OCI-LY1 (cell line): ENCODE measurements at regions not wholly inside any gene's neighbourhood (a gene's known extent, or its start where the extent isn't known, plus 50 kb on each side); places are given as distances from the start of the nearest gene placed in this dataset.

Experiments
- H2AFZ ChIP-seq: fragments of 200-600 bp; sonication (generic), shearing (Covaris generic); 2 replicates; pipeline ENCODE4 v1.6.0; 2014; ENCODE audit warnings: antibody characterized with exemption, mild to moderate bottlenecking, low read length
- H3F3A ChIP-seq: fragments of 200-600 bp; sonication (generic), shearing (Covaris generic); 2 replicates; pipeline ENCODE4 v1.6.0; 2014; ENCODE audit warnings: mild to moderate bottlenecking, antibody characterized with exemption, low read length, moderate library complexity; ENCODE audit not compliant: insufficient read depth
- H3K27ac ChIP-seq: fragments of 200-600 bp; sonication (generic); 2 replicates; pipeline ENCODE4 v1.5.1; 2014; ENCODE audit warnings: low read length, mixed run types, mild to moderate bottlenecking, low read depth; ENCODE audit not compliant: poor library complexity, severe bottlenecking
- H3K27me3 ChIP-seq: fragments of 200-600 bp; sonication (generic); 2 replicates; pipeline ENCODE4 v1.6.0; 2014; ENCODE audit warnings: antibody characterized with exemption, mild to moderate bottlenecking, low read length, moderate library complexity; ENCODE audit not compliant: insufficient read depth
- H3K36me3 ChIP-seq: fragments of 200-600 bp; sonication (generic); 2 replicates; pipeline ENCODE4 v1.6.1; 2014; ENCODE audit warnings: mild to moderate bottlenecking, antibody characterized with exemption, low read length, moderate library complexity, mixed read lengths; ENCODE audit not compliant: insufficient read depth
- H3K4me1 ChIP-seq: fragments of 200-600 bp; sonication (generic); 2 replicates; pipeline ENCODE4 v1.5.1; 2014; ENCODE audit warnings: mild to moderate bottlenecking, low read length, moderate library complexity; ENCODE audit not compliant: insufficient read depth, severe bottlenecking
- H3K4me2 ChIP-seq: fragments of 200-600 bp; sonication (generic), shearing (Covaris generic); 2 replicates; pipeline ENCODE4 v1.6.1; 2014; ENCODE audit warnings: low read length
- H3K4me3 ChIP-seq: fragments of 200-600 bp; sonication (generic); 2 replicates; pipeline ENCODE4 v1.5.1; 2014; ENCODE audit warnings: low read length, low read depth, mild to moderate bottlenecking, mixed read lengths; ENCODE audit not compliant: poor library complexity, severe bottlenecking
- H3K79me2 ChIP-seq: fragments of 200-600 bp; shearing (Covaris generic); 2 replicates; pipeline ENCODE4 v1.6.1; 2016; ENCODE audit warnings: mixed run types, low read length, mixed read lengths; ENCODE audit not compliant: insufficient read depth
- H3K9ac ChIP-seq: fragments of 200-600 bp; sonication (generic), shearing (Covaris generic); 2 replicates; pipeline ENCODE4 v1.6.1; 2014; ENCODE audit warnings: mild to moderate bottlenecking, low read length, mixed read lengths
- H3K9me2 ChIP-seq: fragments of 200-600 bp; sonication (generic), shearing (Covaris generic); 2 replicates; pipeline ENCODE4 v1.6.1; 2014; ENCODE audit warnings: low read depth, mild to moderate bottlenecking, low read length, mixed read lengths
- H3K9me3 ChIP-seq: fragments of 200-600 bp; shearing (Covaris generic); 2 replicates; pipeline ENCODE4 v1.6.1; 2014; ENCODE audit warnings: low read length, mixed read lengths
- H4K20me1 ChIP-seq: fragments of 200-600 bp; sonication (generic), shearing (Covaris generic); 2 replicates; pipeline ENCODE4 v1.6.0; 2016; ENCODE audit warnings: mild to moderate bottlenecking, low read length; ENCODE audit not compliant: insufficient read depth
- CTCF ChIP-seq: fragments of 200-600 bp; sonication (generic), shearing (Covaris generic); IDR thresholded peaks from 2 replicates; pipeline ENCODE4 v1.5.1; 2017; ENCODE audit warnings: mild to moderate bottlenecking, antibody characterized with exemption, low read length, moderate library complexity, mixed read lengths
- EZH2 ChIP-seq: fragments of 200-600 bp; sonication (generic), shearing (Covaris generic); IDR thresholded peaks from 2 replicates; pipeline ENCODE4 v1.8.0; 2017; ENCODE audit warnings: borderline replicate concordance, mixed run types, mild to moderate bottlenecking, antibody characterized with exemption, low read length, moderate library complexity, mixed read lengths

- Histone ChIP-seq H3F3A (no peaks in the 10 kb centered on the region), H3K9me2 (no peaks in the 10 kb centered on the region), H3K27me3 (no peaks in the 10 kb centered on the region), H3K4me2 (no peak overlapping the region), H3K9ac (no peak overlapping the region), H3K4me3 (no peak overlapping the region), H4K20me1 (no peaks in the 10 kb centered on the region), H3K36me3 (no peaks in the 10 kb centered on the region), H3K9me3 (no peaks in the 10 kb centered on the region), H3K79me2 (no peaks in the 10 kb centered on the region), H2AFZ (no peak overlapping the region), H3K27ac (no peak overlapping the region), H3K4me1 (peaks cover 11% of the 10 kb centered on the region)
- TF ChIP-seq CTCF, result no peak
- no peak for TF ChIP-seq EZH2
Measured at GRCh38 chr4:147060151-147060931, 114.7 kb upstream of the TTC29 start.

DNA sequence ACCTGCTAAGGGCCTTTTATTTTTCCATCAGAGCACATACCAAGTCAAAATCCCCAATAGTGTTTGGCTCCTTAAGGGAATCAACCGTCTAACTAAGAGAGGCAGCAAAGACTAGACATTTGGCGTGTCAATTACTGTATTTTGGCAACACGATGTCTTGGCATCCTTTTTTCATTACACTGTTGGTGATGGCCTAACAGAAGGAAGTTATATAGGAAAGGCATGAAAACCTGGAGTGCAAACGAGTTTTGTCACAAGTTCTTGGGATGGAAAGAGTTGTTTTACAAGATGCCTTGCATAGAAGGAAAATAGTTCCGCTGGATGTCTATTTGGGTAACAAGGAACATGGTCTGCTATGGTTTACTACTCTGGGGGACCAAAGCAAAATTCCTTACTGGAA is 119.2 kb upstream of the TTC29 start:
- Histone ChIP-seq H3F3A (no peaks in the 10 kb centered on the region), H3K27ac (no peak overlapping the region), H3K4me2 (no peak overlapping the region), H3K9me2 (no peaks in the 10 kb centered on the region), H3K4me3 (no peak overlapping the region), H3K9ac (no peak overlapping the region), H4K20me1 (no peaks in the 10 kb centered on the region), H2AFZ (no peak overlapping the region), H3K9me3 (no peaks in the 10 kb centered on the region), H3K36me3 (no peaks in the 10 kb centered on the region), H3K4me1 (no peaks in the 10 kb centered on the region), H3K27me3 (no peaks in the 10 kb centered on the region), H3K79me2 (no peaks in the 10 kb centered on the region)
- TF ChIP-seq EZH2 (no peak), CTCF (no peak)

- H3K27ac ChIP-seq, result no peak overlapping the region
- H3K4me1 ChIP-seq, result no peaks in the 10 kb centered on the region
- no peaks in the 10 kb centered on the region for H3K9me3 ChIP-seq
- H2AFZ ChIP-seq, result no peak overlapping the region
- TF ChIP-seq CTCF (no peak), EZH2 (no peak)
- no peaks in the 10 kb centered on the region for H3K79me2 ChIP-seq
- H3F3A ChIP-seq, result no peaks in the 10 kb centered on the region
- no peak overlapping the region for H3K4me2 ChIP-seq
- H3K9me2 ChIP-seq, result no peaks in the 10 kb centered on the region
- H3K27me3 ChIP-seq, result no peaks in the 10 kb centered on the region
- no peak overlapping the region for H3K4me3 ChIP-seq
- H4K20me1 ChIP-seq, result no peaks in the 10 kb centered on the region
- no peaks in the 10 kb centered on the region for H3K36me3 ChIP-seq
- H3K9ac ChIP-seq, result no peak overlapping the region
Measured at GRCh38 chr4:147068564-147068963, 122.9 kb upstream of the TTC29 start.
